Neural cell (in vitro differentiated cells): ENCODE measurements at regions not wholly inside any gene's neighbourhood (a gene's known extent, or its start where the extent isn't known, plus 50 kb on each side); places are given as distances from the start of the nearest gene placed in this dataset.

Experiments used
- H2AFZ ChIP-seq: fragments of 200-600, 300-800 bp; sonication (generic), shearing (Covaris generic); 2 replicates; pipeline ENCODE4 v1.6.0; 2014; ENCODE audit warnings: low read depth, mild to moderate bottlenecking, antibody characterized with exemption, low read length, moderate library complexity
- H3F3A ChIP-seq: fragments of 200-600 bp; shearing (Covaris generic); 2 replicates; pipeline ENCODE4 v1.6.1; 2016; ENCODE audit warnings: mild to moderate bottlenecking, moderate library complexity, mixed read lengths, antibody characterized with exemption, low read length; ENCODE audit not compliant: insufficient read depth, poor library complexity, severe bottlenecking
- H3K27ac ChIP-seq: fragments of 200-600, 300-800 bp; sonication (generic), shearing (Covaris generic); 2 replicates; pipeline ENCODE4 v1.5.1; 2014; ENCODE audit warnings: mild to moderate bottlenecking, low read length, moderate library complexity
- H3K27me3 ChIP-seq: fragments of 300-800, 200-600 bp; sonication (generic), shearing (Covaris generic); 2 replicates; pipeline ENCODE4 v1.6.0; 2014; ENCODE audit warnings: mild to moderate bottlenecking, low read depth, low read length, moderate library complexity; ENCODE audit not compliant: insufficient read depth
- H3K36me3 ChIP-seq: fragments of 300-800, 200-600 bp; sonication (generic), shearing (Covaris generic); 2 replicates; pipeline ENCODE4 v1.5.1; 2014; ENCODE audit warnings: mild to moderate bottlenecking, antibody characterized with exemption, low read length, moderate library complexity; ENCODE audit not compliant: insufficient read depth
- H3K4me2 ChIP-seq: fragments of 300-800, 200-600 bp; sonication (generic), shearing (Covaris generic); 2 replicates; pipeline ENCODE4 v1.6.0; 2014; ENCODE audit warnings: mild to moderate bottlenecking, low read length
- H3K4me3 ChIP-seq: fragments of 300-800, 200-600 bp; sonication (generic), shearing (Covaris generic); 2 replicates; pipeline ENCODE4 v1.5.1; 2014; ENCODE audit warnings: mild to moderate bottlenecking, low read length, moderate library complexity
- H3K79me2 ChIP-seq: fragments of 200-600 bp; shearing (Covaris generic); replicated peaks from 2 replicates; pipeline ENCODE4 v1.6.0; 2014; ENCODE audit warnings: mild to moderate bottlenecking, low read length, moderate library complexity; ENCODE audit not compliant: insufficient read depth
- H3K9ac ChIP-seq: fragments of 300-800, 200-600 bp; sonication (generic), shearing (Covaris generic); 2 replicates; pipeline ENCODE4 v1.6.1; 2016; ENCODE audit warnings: mild to moderate bottlenecking, low read length, mixed read lengths
- H3K9me2 ChIP-seq: fragments of 200-600 bp; shearing (Covaris generic); 2 replicates; pipeline ENCODE4 v1.6.1; 2016; ENCODE audit warnings: mild to moderate bottlenecking, low read length, mixed read lengths; ENCODE audit not compliant: insufficient read depth
- H3K9me3 ChIP-seq: fragments of 200-600, 300-800 bp; sonication (generic), shearing (Covaris generic); 2 replicates; pipeline ENCODE4 v1.6.1; 2016; ENCODE audit warnings: mild to moderate bottlenecking, mixed run types, low read length, moderate library complexity, mixed read lengths
- H4K20me1 ChIP-seq: fragments of 200-600 bp; shearing (Covaris generic); 2 replicates; pipeline ENCODE4 v1.6.1; 2016; ENCODE audit warnings: mild to moderate bottlenecking, mixed run types; ENCODE audit not compliant: insufficient read depth
- EP300 ChIP-seq: fragments of 450-650 bp; conservative IDR thresholded peaks from 2 replicates; pipeline ENCODE4 v1.6.1; 2014; ENCODE audit warnings: antibody characterized with exemption, mild to moderate bottlenecking, moderate library complexity; ENCODE audit not compliant: poor library complexity, severe bottlenecking
- EZH2 ChIP-seq: fragments of 200-600, 300-800 bp; shearing (Covaris generic), sonication (generic); IDR thresholded peaks from 2 replicates; pipeline ENCODE4 v1.6.1; 2014; ENCODE audit warnings: antibody characterized with exemption, low read length, borderline replicate concordance, mild to moderate bottlenecking; ENCODE audit not compliant: insufficient read depth, poor library complexity, severe bottlenecking
- MXI1 ChIP-seq: fragments of 450-650 bp; conservative IDR thresholded peaks from 2 replicates; pipeline ENCODE4 v1.6.1; 2014; ENCODE audit warnings: antibody characterized with exemption, mild to moderate bottlenecking; ENCODE audit not compliant: poor library complexity, severe bottlenecking
- POLR2AphosphoS5 ChIP-seq: IDR thresholded peaks from 2 replicates; pipeline ENCODE4 v1.6.1; 2012
- REST ChIP-seq: IDR thresholded peaks from 2 replicates; pipeline ENCODE4 v1.6.1; 2012; ENCODE audit warnings: borderline replicate concordance
- SMC3 ChIP-seq: fragments of 450-650 bp; conservative IDR thresholded peaks from 2 replicates; pipeline ENCODE4 v1.6.1; 2014; ENCODE audit warnings: antibody characterized with exemption, mild to moderate bottlenecking, moderate library complexity; ENCODE audit not compliant: poor library complexity
- TAF1 ChIP-seq: IDR thresholded peaks from 2 replicates; pipeline ENCODE4 v1.6.1; 2012; ENCODE audit warnings: low read depth
- TF ChIP-seq, protein P1 (sequence below): fragments of 450-650 bp; IDR thresholded peaks from 2 replicates; pipeline ENCODE4 v1.5.1; 2014; ENCODE audit warnings: antibody characterized with exemption, mild to moderate bottlenecking, moderate library complexity; ENCODE audit not compliant: poor library complexity, severe bottlenecking

GRCh38 chr5:58156973-58157701 lies 302.7 kb downstream of the PLK2 start:
- H3K27ac ChIP-seq, result peak overlapping the region; percentile 38
- H3K27me3 ChIP-seq, result no peaks in the 10 kb centered on the region
- peaks cover 4% of the 10 kb centered on the region for H3F3A ChIP-seq
- no peaks in the 10 kb centered on the region for H3K9me2 ChIP-seq
- no peaks in the 10 kb centered on the region for H3K79me2 ChIP-seq
- no peak overlapping the region for H2AFZ ChIP-seq
- H4K20me1 ChIP-seq, result no peaks in the 10 kb centered on the region
- no peaks in the 10 kb centered on the region for H3K9me3 ChIP-seq
- H3K9ac ChIP-seq, result peak overlapping the region; percentile 11
- H3K4me2 ChIP-seq, result peak overlapping the region; percentile 22
- H3K36me3 ChIP-seq, result no peaks in the 10 kb centered on the region
- H3K4me3 ChIP-seq, result no peak overlapping the region
- TF ChIP-seq EZH2, result no peak
- TF ChIP-seq TAF1, result no peak
- TF ChIP-seq, protein P1, sequence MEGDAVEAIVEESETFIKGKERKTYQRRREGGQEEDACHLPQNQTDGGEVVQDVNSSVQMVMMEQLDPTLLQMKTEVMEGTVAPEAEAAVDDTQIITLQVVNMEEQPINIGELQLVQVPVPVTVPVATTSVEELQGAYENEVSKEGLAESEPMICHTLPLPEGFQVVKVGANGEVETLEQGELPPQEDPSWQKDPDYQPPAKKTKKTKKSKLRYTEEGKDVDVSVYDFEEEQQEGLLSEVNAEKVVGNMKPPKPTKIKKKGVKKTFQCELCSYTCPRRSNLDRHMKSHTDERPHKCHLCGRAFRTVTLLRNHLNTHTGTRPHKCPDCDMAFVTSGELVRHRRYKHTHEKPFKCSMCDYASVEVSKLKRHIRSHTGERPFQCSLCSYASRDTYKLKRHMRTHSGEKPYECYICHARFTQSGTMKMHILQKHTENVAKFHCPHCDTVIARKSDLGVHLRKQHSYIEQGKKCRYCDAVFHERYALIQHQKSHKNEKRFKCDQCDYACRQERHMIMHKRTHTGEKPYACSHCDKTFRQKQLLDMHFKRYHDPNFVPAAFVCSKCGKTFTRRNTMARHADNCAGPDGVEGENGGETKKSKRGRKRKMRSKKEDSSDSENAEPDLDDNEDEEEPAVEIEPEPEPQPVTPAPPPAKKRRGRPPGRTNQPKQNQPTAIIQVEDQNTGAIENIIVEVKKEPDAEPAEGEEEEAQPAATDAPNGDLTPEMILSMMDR, result no peak
- no peak for TF ChIP-seq REST
- TF ChIP-seq SMC3, result no peak
- no peak for TF ChIP-seq MXI1

DNA sequence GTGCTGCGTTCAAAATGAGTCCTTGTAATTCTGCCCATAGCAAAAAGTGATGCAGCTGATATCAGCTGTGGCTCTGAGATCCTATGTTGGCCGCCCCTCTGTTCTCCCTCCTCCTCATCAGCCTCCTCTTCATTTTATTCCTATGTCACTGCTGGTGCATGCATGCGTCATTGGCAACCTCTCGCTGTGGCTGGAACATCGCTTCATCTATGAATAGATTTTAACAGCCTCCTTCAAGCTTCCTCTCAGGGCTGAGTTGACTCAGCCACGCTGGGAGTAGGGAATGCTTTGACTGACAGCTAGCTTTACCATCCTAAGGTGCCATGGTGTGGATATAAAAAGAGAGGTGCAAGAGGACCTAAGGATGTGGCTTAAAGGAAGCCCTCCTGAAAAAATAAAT lies 303.5 kb downstream of the PLK2 start:
- Histone ChIP-seq H2AFZ (no peak overlapping the region), H3K9me2 (no peaks in the 10 kb centered on the region), H3K79me2 (no peaks in the 10 kb centered on the region), H3K27me3 (no peaks in the 10 kb centered on the region), H3K4me3 (no peak overlapping the region), H3K9ac (peak overlapping the region; percentile 11), H3F3A (peaks cover 4% of the 10 kb centered on the region), H3K27ac (peak overlapping the region; percentile 38), H3K36me3 (no peaks in the 10 kb centered on the region), H4K20me1 (no peaks in the 10 kb centered on the region), H3K9me3 (no peaks in the 10 kb centered on the region), H3K4me2 (no peak overlapping the region)
- TF ChIP-seq REST (no peak), MXI1 (no peak), EP300 (peak; percentile 12), EZH2 (no peak), SMC3 (no peak), POLR2AphosphoS5 (peak; percentile 13)
- TF ChIP-seq, protein P1, result no peak
